ENCODE measurements at regions not wholly inside any gene's neighbourhood (a gene's known extent, or its start where the extent isn't known, plus 50 kb on each side); places are given as distances from the start of the nearest gene placed in this dataset.
A peak's percentile ranks its signal among the peaks of the same experiment; 100 is the strongest.

DNA sequence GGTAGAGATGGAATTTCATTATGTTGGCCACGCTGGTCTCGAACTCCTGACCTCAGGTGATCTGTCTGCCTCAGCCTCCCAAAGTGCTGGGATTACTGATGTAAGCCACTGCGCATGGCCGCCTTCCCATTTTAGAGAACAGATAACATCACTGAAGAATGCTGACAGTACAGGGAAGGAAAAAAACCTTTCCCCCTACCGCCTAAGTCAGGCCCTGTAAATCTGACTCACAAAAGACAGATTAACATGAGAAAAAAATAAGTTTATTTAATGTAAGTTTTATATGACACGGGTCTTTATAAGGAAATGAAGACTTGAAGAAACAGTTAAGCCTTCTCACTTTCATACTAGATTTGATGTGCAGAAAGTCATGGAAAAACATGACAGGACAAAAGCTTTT lies 227.2 kb upstream of the ZNF608 start:
- in situ Hi-C loops (cut with MboI; ENCODE audit: low sequenced_read_pairs, unreplicated experiment) = no loop called here

DNA sequence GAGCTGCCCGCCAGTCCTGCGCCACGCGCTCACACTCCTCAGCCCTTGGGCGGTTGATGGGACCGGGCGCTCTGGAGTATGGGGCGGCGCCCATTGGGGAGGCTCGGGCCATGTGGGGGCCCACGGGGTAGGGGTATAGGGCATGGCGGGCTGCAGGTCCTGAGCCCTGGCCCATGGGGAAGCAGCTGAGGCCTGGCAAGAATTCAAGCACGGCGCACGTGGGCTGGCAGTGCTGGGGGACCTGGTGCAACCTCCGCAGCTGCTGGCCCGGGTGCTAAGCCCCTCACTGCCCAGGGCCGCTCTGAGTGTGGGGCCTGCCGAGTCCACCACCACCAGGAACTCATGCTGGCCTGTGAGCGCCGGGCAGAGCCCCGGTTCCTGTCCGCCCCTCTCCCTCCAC lies 229.6 kb upstream of the ZNF608 start:
- TF ChIP-seq, protein P1, sequence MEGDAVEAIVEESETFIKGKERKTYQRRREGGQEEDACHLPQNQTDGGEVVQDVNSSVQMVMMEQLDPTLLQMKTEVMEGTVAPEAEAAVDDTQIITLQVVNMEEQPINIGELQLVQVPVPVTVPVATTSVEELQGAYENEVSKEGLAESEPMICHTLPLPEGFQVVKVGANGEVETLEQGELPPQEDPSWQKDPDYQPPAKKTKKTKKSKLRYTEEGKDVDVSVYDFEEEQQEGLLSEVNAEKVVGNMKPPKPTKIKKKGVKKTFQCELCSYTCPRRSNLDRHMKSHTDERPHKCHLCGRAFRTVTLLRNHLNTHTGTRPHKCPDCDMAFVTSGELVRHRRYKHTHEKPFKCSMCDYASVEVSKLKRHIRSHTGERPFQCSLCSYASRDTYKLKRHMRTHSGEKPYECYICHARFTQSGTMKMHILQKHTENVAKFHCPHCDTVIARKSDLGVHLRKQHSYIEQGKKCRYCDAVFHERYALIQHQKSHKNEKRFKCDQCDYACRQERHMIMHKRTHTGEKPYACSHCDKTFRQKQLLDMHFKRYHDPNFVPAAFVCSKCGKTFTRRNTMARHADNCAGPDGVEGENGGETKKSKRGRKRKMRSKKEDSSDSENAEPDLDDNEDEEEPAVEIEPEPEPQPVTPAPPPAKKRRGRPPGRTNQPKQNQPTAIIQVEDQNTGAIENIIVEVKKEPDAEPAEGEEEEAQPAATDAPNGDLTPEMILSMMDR (IDR thresholded peaks at IDR 0.05; ENCODE audit: borderline replicate concordance, control extremely low read depth, extremely low read depth, insufficient read depth, missing control alignments) = no peak
- no peak for DNase-seq (ENCODE audit: low spot score)
- in situ Hi-C loops (cut with MboI; ENCODE audit: low sequenced_read_pairs, unreplicated experiment) = no loop called here

More for the DNA sequence above, 227.2 kb upstream of the ZNF608 start:
- TF ChIP-seq, protein P1 (IDR thresholded peaks at IDR 0.05; ENCODE audit: borderline replicate concordance, control extremely low read depth, extremely low read depth, insufficient read depth, missing control alignments) = no peak
- DNase-seq (ENCODE audit: low spot score) = no peak

DNA sequence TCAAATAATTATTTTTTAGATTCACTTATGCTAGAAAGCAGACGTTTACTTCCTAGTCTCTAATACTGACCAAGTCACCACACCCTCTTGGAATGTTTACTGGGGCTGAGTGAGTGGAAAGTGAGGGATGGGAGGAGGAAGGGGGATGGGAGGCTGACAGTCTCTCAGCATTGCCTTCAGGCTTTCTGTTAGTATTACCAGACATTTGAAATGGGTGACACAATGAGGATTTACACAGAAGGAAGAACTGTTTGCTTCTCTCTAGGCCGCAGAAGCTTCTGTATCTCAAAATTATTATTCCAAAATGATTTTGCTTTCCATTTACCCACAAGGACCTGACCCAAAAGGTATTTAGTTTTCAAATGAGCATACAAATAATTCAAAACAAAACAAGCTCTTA lies 232.8 kb upstream of the ZNF608 start:
- no peak for DNase-seq (ENCODE audit: low spot score)
- TF ChIP-seq, protein P1 (IDR thresholded peaks at IDR 0.05; ENCODE audit: borderline replicate concordance, control extremely low read depth, extremely low read depth, insufficient read depth, missing control alignments) = no peak
- in situ Hi-C loops (cut with MboI; ENCODE audit: low sequenced_read_pairs, unreplicated experiment) = no loop called here

DNA sequence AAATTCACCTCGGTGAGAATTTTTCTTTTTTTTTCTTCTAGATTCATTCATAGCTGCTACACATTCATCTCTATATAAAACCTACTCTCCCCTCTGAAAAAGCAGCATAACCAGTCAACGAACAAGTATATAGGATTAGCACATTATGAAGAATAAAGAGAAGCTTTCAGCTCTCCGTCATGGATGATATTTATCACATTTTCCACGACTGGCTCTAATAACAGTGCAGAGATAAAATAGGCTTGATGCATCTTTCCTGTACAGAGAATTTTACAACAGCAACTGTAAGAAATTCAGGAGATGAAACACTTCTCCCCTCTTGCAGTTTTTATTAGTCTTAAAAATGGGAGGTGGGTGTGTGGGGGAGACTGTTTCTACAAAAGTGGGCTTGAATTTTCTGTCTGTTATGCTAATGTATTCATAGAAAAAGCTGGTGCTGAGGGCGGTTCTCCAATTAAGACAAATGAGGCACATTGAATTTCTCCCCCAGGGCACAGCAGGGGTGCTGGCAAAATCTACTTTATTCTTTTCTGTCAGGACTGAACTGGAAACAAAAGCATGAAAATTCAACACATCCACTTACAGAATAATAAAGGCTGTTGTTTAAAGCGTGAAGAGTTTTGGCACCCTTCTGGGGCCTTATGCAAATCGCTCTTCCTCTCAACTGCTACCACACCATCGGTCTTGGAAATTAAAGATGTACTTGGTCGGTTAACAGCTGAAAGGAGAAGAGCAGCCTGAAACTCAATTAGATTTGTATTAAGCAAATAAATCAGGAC lies 233.9 kb upstream of the ZNF608 start:
- peak; percentile 47 for DNase-seq (ENCODE audit: low spot score)
- TF ChIP-seq, protein P1 (IDR thresholded peaks at IDR 0.05; ENCODE audit: borderline replicate concordance, control extremely low read depth, extremely low read depth, insufficient read depth, missing control alignments) = no peak
- in situ Hi-C loops (cut with MboI; ENCODE audit: low sequenced_read_pairs, unreplicated experiment) = no loop called here

DNA sequence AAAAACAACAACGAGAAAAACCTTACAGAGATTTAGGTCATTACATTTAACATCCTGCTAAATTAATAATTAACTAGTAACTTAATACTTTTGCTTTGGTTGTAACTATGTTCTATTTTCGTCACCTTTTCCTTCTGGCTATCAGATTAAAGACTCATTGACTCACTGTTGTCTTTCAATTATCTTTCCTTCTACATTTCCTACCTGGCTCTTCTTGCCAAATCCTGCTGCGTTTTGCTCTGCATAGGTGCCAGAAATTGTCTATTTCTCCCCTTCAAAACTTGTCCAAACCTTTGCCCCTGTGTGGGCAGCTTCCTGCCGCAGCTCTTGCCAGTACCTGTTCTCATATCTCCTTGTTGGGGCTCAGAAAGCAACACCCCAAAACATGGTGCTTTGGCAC lies 235.5 kb upstream of the ZNF608 start:
- in situ Hi-C loops (cut with MboI; ENCODE audit: low sequenced_read_pairs, unreplicated experiment) = no loop called here
- no peak for DNase-seq (ENCODE audit: low spot score)
- TF ChIP-seq, protein P1 (IDR thresholded peaks at IDR 0.05; ENCODE audit: borderline replicate concordance, control extremely low read depth, extremely low read depth, insufficient read depth, missing control alignments) = no peak

DNA sequence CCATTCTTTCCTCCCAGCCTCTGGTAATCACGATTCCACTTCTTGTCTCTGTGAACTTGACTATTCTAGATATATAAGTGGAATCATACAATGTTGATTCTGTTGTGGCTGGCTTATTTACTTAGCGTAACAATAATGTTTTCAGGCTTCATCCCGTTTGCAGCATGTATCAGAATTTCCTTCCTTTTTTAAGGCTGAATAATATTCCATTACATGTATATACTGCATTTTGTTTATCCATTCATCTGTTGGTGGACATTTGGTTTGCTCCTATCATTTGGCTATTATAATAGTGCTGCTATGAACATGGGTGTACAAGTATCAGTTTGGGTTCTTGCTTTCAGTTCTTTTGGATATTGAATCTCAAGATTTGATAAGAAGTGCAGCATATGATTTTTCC lies 239.7 kb upstream of the ZNF608 start:
- DNase-seq (ENCODE audit: low spot score) = no peak
- in situ Hi-C loops (cut with MboI; ENCODE audit: low sequenced_read_pairs, unreplicated experiment) = no loop called here
- TF ChIP-seq, protein P1 (IDR thresholded peaks at IDR 0.05; ENCODE audit: borderline replicate concordance, control extremely low read depth, extremely low read depth, insufficient read depth, missing control alignments) = no peak

Measured in GM13976 (cell line).